Calu3 (cell line): ENCODE measurements at regions not wholly inside any gene's neighbourhood (a gene's known extent, or its start where the extent isn't known, plus 50 kb on each side); places are given as distances from the start of the nearest gene placed in this dataset.

Experiments
- BruUV-seq: library from RNA; stranded (reverse); fragments of 400-500 nt; replicated peaks from 2 replicates; lab custom pipeline; 2021; lab: Mats Ljungman, UMichigan
- CTCF ChIA-PET: fragments of 300-600 bp; sonication (Branson Sonifier 250); formaldehyde crosslinking; loops from one replicate; lab custom pipeline; 2022; ENCODE audit warnings: antibody characterized with exemption; lab: Charles Lee
- DNase-seq: peaks from one replicate; pipeline ENCODE4 v3.0.0; 2022
- H3K27ac Mint-ChIP-seq: one replicate; pipeline ENCODE4 v1.8.0; 2022; ENCODE audit warnings: mixed read lengths; ENCODE audit not compliant: unreplicated experiment
- H3K27me3 Mint-ChIP-seq: one replicate; pipeline ENCODE4 v1.8.0; 2022; ENCODE audit warnings: mixed read lengths; ENCODE audit not compliant: unreplicated experiment
- H3K36me3 Mint-ChIP-seq: one replicate; pipeline ENCODE4 v1.8.0; 2022; ENCODE audit warnings: mild to moderate bottlenecking, moderate library complexity, mixed read lengths; ENCODE audit not compliant: insufficient read depth, unreplicated experiment
- H3K4me1 Mint-ChIP-seq: one replicate; pipeline ENCODE4 v1.8.0; 2022; ENCODE audit warnings: mild to moderate bottlenecking, low read depth, mixed read lengths; ENCODE audit not compliant: unreplicated experiment
- H3K4me3 Mint-ChIP-seq: one replicate; pipeline ENCODE4 v1.8.0; 2022; ENCODE audit warnings: mild to moderate bottlenecking, low read depth, moderate library complexity, mixed read lengths; ENCODE audit not compliant: unreplicated experiment
- H3K9me3 Mint-ChIP-seq: one replicate; pipeline ENCODE4 v1.8.0; 2022; ENCODE audit warnings: low read depth, mixed read lengths; ENCODE audit not compliant: unreplicated experiment
- CTCF ChIP-seq: fragments of 200-600 bp; IDR thresholded peaks from one replicate; pipeline ENCODE4 v1.8.0; 2022; ENCODE audit warnings: antibody characterized with exemption; ENCODE audit not compliant: unreplicated experiment
- intact Hi-C: fragments of 100-400 bp; cut with micrococcal nuclease; formaldehyde crosslinking; loops from one replicate; pipeline ENCODE4 v1.10.0; 2022; ENCODE audit not compliant: unreplicated experiment

GRCh38 chr1:14309984-14310383 lies 288.5 kb upstream of the KAZN start:
- no peaks in the 10 kb centered on the region for H3K27me3 Mint-ChIP-seq

GRCh38 chr1:14310476-14310875 lies 288.0 kb upstream of the KAZN start:
- Mint-ChIP-seq H3K27me3 (no peaks in the 10 kb centered on the region), H3K4me3 (no peak overlapping the region), H3K27ac (no peak overlapping the region), H3K36me3 (no peaks in the 10 kb centered on the region), H3K4me1 (no peaks in the 10 kb centered on the region), H3K9me3 (peaks cover 18% of the 10 kb centered on the region)
- DNase-seq = no peak
- intact Hi-C loops = no loop called here
- TF ChIP-seq CTCF = no peak
- no TSS peak for BruUV-seq
- CTCF ChIA-PET = no interaction called here

More at GRCh38 chr1:14309984-14310383, 288.5 kb upstream of the KAZN start:
- TF ChIP-seq CTCF = no peak
- H3K4me3 Mint-ChIP-seq = no peak overlapping the region
- no peak overlapping the region for H3K27ac Mint-ChIP-seq
- H3K36me3 Mint-ChIP-seq = no peaks in the 10 kb centered on the region
- CTCF ChIA-PET = no interaction called here
- no peaks in the 10 kb centered on the region for H3K4me1 Mint-ChIP-seq
- BruUV-seq = no TSS peak
- intact Hi-C loops = no loop called here
- no peak for DNase-seq
- H3K9me3 Mint-ChIP-seq = peaks cover 18% of the 10 kb centered on the region

- intact Hi-C loops = no loop called here
- Mint-ChIP-seq H3K4me3 (no peak overlapping the region), H3K9me3 (peaks cover 27% of the 10 kb centered on the region), H3K4me1 (no peaks in the 10 kb centered on the region), H3K27ac (no peak overlapping the region), H3K27me3 (no peaks in the 10 kb centered on the region), H3K36me3 (no peaks in the 10 kb centered on the region)
- no TSS peak for BruUV-seq
- CTCF ChIA-PET = no interaction called here
- DNase-seq = no peak
- TF ChIP-seq CTCF = no peak
Measured at GRCh38 chr1:14313731-14314431, 284.6 kb upstream of the KAZN start.

GRCh38 chr1:14318830-14319229 lies 279.7 kb upstream of the KAZN start:
- Mint-ChIP-seq H3K4me3 (no peak overlapping the region), H3K27me3 (no peaks in the 10 kb centered on the region), H3K9me3 (peaks cover 11% of the 10 kb centered on the region), H3K27ac (no peak overlapping the region), H3K4me1 (no peaks in the 10 kb centered on the region), H3K36me3 (no peaks in the 10 kb centered on the region)
- CTCF ChIA-PET = no interaction called here
- intact Hi-C loops = no loop called here
- DNase-seq = no peak
- no peak for TF ChIP-seq CTCF
- BruUV-seq = no TSS peak
